ENCODE measurements at regions not wholly inside any gene's neighbourhood (a gene's known extent, or its start where the extent isn't known, plus 50 kb on each side); places are given as distances from the start of the nearest gene placed in this dataset.

DNA sequence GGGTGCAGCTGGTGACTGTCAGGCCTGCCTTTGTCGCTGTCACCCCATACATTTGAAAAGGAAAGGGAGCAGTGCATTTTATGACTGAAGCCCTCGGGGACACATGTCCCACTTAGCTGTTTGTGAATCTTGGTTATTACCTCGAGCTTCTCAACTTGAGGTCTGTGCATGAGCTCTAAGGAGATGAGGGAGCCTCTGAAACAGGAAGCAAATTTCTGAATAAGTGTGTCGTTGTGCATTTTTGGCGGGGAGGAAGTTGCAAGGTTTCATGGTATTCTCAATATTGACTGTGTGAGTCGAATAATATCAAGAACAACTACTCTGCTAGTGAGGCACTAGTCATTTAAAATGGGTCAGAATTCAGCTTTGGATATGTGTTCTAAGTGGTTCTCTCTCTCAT, 149.7 kb upstream of the PLET1 start:
- Histone ChIP-seq H3K27me3 (ENCODE audit: control insufficient read depth in 4 of 4, insufficient read depth in 4 of 4, low read length in 3 of 4) (no peaks in the 10 kb centered on the region), H3K9me3 (ENCODE audit: control insufficient read depth in 4 of 4, low read length in 3 of 4) (peaks cover 0 to 12% (median 0%) of the 10 kb centered on the region in 4 donors), H3K4me1 (ENCODE audit: control insufficient read depth in 4 of 4, insufficient read depth in 4 of 4, low read length in 3 of 4) (no peaks in the 10 kb centered on the region), H3K4me3 (ENCODE audit: low read depth in 1 of 3, low read length in 3 of 3) (no peak overlapping the region), H3K9ac (ENCODE audit: low read depth in 1 of 2, low read length in 2 of 2) (no peak overlapping the region), H3K27ac (ENCODE audit: low read depth in 1 of 2, low read length in 2 of 2) (no peak overlapping the region), H3K36me3 (ENCODE audit: control insufficient read depth in 4 of 4, insufficient read depth in 3 of 4, low read depth in 1 of 4, low read length in 3 of 4) (no peaks in the 10 kb centered on the region)
- no peak for DNase-seq (ENCODE audit: low spot score)
- TF ChIP-seq FOXA2 (IDR thresholded peaks at IDR 0.05): no peak
- TF ChIP-seq JUND (IDR thresholded peaks at IDR 0.05): no peak
- no peak for TF ChIP-seq NR2F2 (IDR thresholded peaks at IDR 0.05)
- no peak for TF ChIP-seq HNF4A (conservative IDR thresholded peaks at IDR 0.05)
- TF ChIP-seq, protein P1, sequence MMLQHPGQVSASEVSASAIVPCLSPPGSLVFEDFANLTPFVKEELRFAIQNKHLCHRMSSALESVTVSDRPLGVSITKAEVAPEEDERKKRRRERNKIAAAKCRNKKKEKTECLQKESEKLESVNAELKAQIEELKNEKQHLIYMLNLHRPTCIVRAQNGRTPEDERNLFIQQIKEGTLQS (IDR thresholded peaks at IDR 0.05): no peak
- TF ChIP-seq EGR1 (IDR thresholded peaks at IDR 0.05; ENCODE audit: low read depth in 2 of 2): no peak
- no peak for TF ChIP-seq TAF1 (conservative IDR thresholded peaks at IDR 0.05)
- TF ChIP-seq, protein P2, sequence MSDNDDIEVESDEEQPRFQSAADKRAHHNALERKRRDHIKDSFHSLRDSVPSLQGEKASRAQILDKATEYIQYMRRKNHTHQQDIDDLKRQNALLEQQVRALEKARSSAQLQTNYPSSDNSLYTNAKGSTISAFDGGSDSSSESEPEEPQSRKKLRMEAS (IDR thresholded peaks at IDR 0.05): no peak
- TF ChIP-seq HNF4G (IDR thresholded peaks at IDR 0.05): no peak
- no peak for TF ChIP-seq RAD21 (IDR thresholded peaks at IDR 0.05)
- no peak for TF ChIP-seq SP1 (IDR thresholded peaks at IDR 0.05)
- TF ChIP-seq, protein P3, sequence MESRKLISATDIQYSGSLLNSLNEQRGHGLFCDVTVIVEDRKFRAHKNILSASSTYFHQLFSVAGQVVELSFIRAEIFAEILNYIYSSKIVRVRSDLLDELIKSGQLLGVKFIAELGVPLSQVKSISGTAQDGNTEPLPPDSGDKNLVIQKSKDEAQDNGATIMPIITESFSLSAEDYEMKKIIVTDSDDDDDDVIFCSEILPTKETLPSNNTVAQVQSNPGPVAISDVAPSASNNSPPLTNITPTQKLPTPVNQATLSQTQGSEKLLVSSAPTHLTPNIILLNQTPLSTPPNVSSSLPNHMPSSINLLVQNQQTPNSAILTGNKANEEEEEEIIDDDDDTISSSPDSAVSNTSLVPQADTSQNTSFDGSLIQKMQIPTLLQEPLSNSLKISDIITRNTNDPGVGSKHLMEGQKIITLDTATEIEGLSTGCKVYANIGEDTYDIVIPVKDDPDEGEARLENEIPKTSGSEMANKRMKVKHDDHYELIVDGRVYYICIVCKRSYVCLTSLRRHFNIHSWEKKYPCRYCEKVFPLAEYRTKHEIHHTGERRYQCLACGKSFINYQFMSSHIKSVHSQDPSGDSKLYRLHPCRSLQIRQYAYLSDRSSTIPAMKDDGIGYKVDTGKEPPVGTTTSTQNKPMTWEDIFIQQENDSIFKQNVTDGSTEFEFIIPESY (IDR thresholded peaks at IDR 0.05): no peak
- TF ChIP-seq, protein P4, sequence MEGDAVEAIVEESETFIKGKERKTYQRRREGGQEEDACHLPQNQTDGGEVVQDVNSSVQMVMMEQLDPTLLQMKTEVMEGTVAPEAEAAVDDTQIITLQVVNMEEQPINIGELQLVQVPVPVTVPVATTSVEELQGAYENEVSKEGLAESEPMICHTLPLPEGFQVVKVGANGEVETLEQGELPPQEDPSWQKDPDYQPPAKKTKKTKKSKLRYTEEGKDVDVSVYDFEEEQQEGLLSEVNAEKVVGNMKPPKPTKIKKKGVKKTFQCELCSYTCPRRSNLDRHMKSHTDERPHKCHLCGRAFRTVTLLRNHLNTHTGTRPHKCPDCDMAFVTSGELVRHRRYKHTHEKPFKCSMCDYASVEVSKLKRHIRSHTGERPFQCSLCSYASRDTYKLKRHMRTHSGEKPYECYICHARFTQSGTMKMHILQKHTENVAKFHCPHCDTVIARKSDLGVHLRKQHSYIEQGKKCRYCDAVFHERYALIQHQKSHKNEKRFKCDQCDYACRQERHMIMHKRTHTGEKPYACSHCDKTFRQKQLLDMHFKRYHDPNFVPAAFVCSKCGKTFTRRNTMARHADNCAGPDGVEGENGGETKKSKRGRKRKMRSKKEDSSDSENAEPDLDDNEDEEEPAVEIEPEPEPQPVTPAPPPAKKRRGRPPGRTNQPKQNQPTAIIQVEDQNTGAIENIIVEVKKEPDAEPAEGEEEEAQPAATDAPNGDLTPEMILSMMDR (IDR thresholded peaks at IDR 0.05; ENCODE audit: low read depth, low read length, missing input control): no peak
- WGBS: 64% methylated on average over 6 of the region's 6 CpGs

DNA sequence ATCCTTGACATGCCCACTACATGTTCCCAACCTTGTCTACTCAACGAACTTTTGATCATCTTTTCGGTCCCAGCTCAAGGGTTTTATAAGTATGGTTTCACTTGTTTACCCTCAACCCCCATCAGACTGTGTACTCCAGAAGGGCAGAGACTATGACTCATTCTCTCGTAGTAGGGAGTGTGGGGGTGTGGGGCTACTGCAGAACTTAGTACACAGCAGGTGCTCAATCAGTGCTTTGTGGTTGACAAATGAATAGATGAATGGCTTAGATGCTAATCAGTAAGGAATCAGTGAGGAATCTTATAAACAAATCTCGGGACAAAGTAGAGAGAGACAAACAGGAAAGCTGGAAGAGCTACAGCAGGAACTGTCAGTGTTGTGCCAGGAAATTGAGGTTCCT, 151.7 kb upstream of the PLET1 start:
- Histone ChIP-seq H3K27me3 (ENCODE audit: control insufficient read depth in 4 of 4, insufficient read depth in 4 of 4, low read length in 3 of 4) (no peaks in the 10 kb centered on the region), H3K27ac (ENCODE audit: low read depth in 1 of 2, low read length in 2 of 2) (no peak overlapping the region), H3K36me3 (ENCODE audit: control insufficient read depth in 4 of 4, insufficient read depth in 3 of 4, low read depth in 1 of 4, low read length in 3 of 4) (no peaks in the 10 kb centered on the region), H3K9me3 (ENCODE audit: control insufficient read depth in 4 of 4, low read length in 3 of 4) (peaks cover 0 to 13% (median 0%) of the 10 kb centered on the region in 4 donors), H3K4me1 (ENCODE audit: control insufficient read depth in 4 of 4, insufficient read depth in 4 of 4, low read length in 3 of 4) (no peaks in the 10 kb centered on the region), H3K4me3 (ENCODE audit: low read depth in 1 of 3, low read length in 3 of 3) (no peak overlapping the region), H3K9ac (ENCODE audit: low read depth in 1 of 2, low read length in 2 of 2) (no peak overlapping the region)
- no peak for DNase-seq (ENCODE audit: low spot score)
- WGBS: 66% methylated on average over 4 of the region's 4 CpGs
- TF ChIP-seq YY1 (IDR thresholded peaks at IDR 0.05) (no peak), NR2F2 (IDR thresholded peaks at IDR 0.05) (no peak), HNF4G (IDR thresholded peaks at IDR 0.05) (no peak)

DNA sequence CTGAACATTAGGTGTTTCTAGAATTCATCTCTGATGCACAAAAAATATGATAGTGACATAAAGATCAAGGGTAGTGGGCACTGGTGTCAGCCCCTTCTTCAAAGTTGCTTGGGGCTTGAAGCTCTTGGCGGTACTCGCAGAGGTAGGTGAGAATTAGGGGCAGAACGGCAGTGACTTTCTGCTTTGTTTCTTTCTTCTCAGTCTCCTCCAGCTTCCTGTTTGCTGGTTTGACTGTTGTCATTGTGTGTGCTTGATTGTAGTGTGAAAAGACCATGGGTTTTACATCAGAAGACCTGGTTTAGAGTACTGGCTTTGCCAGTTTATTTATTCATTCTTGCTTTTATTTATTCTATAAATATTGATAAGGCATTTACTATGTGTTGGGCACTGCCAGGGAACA, 156.7 kb upstream of the PLET1 start:
- no peak for DNase-seq (ENCODE audit: low spot score)
- Histone ChIP-seq H3K9ac (ENCODE audit: low read depth in 1 of 2, low read length in 2 of 2) (no peak overlapping the region), H3K36me3 (ENCODE audit: control insufficient read depth in 4 of 4, insufficient read depth in 3 of 4, low read depth in 1 of 4, low read length in 3 of 4) (no peaks in the 10 kb centered on the region), H3K27me3 (ENCODE audit: control insufficient read depth in 4 of 4, insufficient read depth in 4 of 4, low read length in 3 of 4) (no peaks in the 10 kb centered on the region), H3K27ac (ENCODE audit: low read depth in 1 of 2, low read length in 2 of 2) (no peak overlapping the region), H3K4me3 (ENCODE audit: low read depth in 1 of 3, low read length in 3 of 3) (no peak overlapping the region), H3K9me3 (ENCODE audit: control insufficient read depth in 4 of 4, low read length in 3 of 4) (peaks cover 0 to 13% (median 0%) of the 10 kb centered on the region in 4 donors), H3K4me1 (ENCODE audit: control insufficient read depth in 4 of 4, insufficient read depth in 4 of 4, low read length in 3 of 4) (no peaks in the 10 kb centered on the region)
- TF ChIP-seq HNF4A (conservative IDR thresholded peaks at IDR 0.05): no peak
- no peak for TF ChIP-seq GABPA (IDR thresholded peaks at IDR 0.05 in 1 of 2, conservative IDR thresholded peaks at IDR 0.05 in 1 of 2)
- no peak for TF ChIP-seq TAF1 (conservative IDR thresholded peaks at IDR 0.05)
- TF ChIP-seq, protein P2 (IDR thresholded peaks at IDR 0.05): no peak
- TF ChIP-seq EGR1 (IDR thresholded peaks at IDR 0.05; ENCODE audit: low read depth in 2 of 2): no peak
- TF ChIP-seq, protein P4 (IDR thresholded peaks at IDR 0.05; ENCODE audit: low read depth, low read length, missing input control): no peak
- WGBS: 51% methylated on average over 3 of the region's 3 CpGs

All from liver (tissue), 8 donors.